Testis (tissue), 2 donors: ENCODE measurements at regions not wholly inside any gene's neighbourhood (a gene's known extent, or its start where the extent isn't known, plus 50 kb on each side); places are given as distances from the start of the nearest gene placed in this dataset.

Experiments
- DNase-seq: peaks from one replicate; pipeline ENCODE4 v3.0.0-alpha.2; 2019
- H3K27ac ChIP-seq, 2 donors: fragments of 200-600 bp; sonication (generic); one replicate each; pipeline ENCODE4 v1.5.1; 2019
- H3K27me3 ChIP-seq: fragments of 200-600 bp; sonication (generic); one replicate; pipeline ENCODE4 v1.5.1; 2019
- H3K36me3 ChIP-seq: fragments of 200-600 bp; sonication (generic); one replicate; pipeline ENCODE4 v1.5.1; 2017; ENCODE audit warnings: low read depth; ENCODE audit errors: missing control alignments
- H3K4me1 ChIP-seq: fragments of 200-600 bp; sonication (generic); one replicate; pipeline ENCODE4 v1.5.1; 2019
- H3K4me3 ChIP-seq, 2 donors: fragments of 200-600 bp; sonication (generic); one replicate each; pipeline ENCODE4 v1.5.1; 2017 to 2019
- H3K9me3 ChIP-seq: fragments of 200-600 bp; sonication (generic); one replicate; pipeline ENCODE4 v1.5.1; 2017
- CTCF ChIP-seq, 3 experiments: fragments of 450-650 bp in 2 of 3; fragments of 200-600 bp in 1 of 3; sonication (generic) in 1 of 3; IDR thresholded peaks; one replicate each; pipeline ENCODE4 v1.5.1; 2016 to 2019; ENCODE audit warnings: antibody characterized with exemption in 3 of 3, mild to moderate bottlenecking in 2 of 3, moderate library complexity in 1 of 3
- POLR2A ChIP-seq: fragments of 450-650 bp; IDR thresholded peaks from one replicate; pipeline ENCODE4 v1.6.1; 2017; ENCODE audit warnings: antibody characterized with exemption, mild to moderate bottlenecking, moderate library complexity
- WGBS, 2 donors: methylation state at CpG; one replicate each; pipeline ENCODE4 v1.1.5; 2018; 5-methylcytosine and 5-hydroxymethylcytosine counted together
- intact Hi-C: fragments of 100-400 bp; cut with DNase I; formaldehyde crosslinking; loops from one replicate; pipeline ENCODE4 v1.15.1; 2023; ENCODE audit warnings: low total_unique reads

GRCh38 chr1:83704350-83704749 is 294.6 kb downstream of the TTLL7 start:
- no peaks in the 10 kb centered on the region for H3K9me3 ChIP-seq
- no peaks in the 10 kb centered on the region for H3K36me3 ChIP-seq
- H3K4me1 ChIP-seq = no peaks in the 10 kb centered on the region
- H3K4me3 ChIP-seq = no peak overlapping the region
- no peak for TF ChIP-seq CTCF (IDR thresholded peaks at IDR 0.05)
- no peak for TF ChIP-seq POLR2A
- intact Hi-C loops = no loop called here
- no peak for DNase-seq
- H3K27me3 ChIP-seq = no peaks in the 10 kb centered on the region
- H3K27ac ChIP-seq = no peak overlapping the region

- Histone ChIP-seq H3K27me3 (no peaks in the 10 kb centered on the region), H3K27ac (no peak overlapping the region), H3K4me3 (no peak overlapping the region), H3K9me3 (no peaks in the 10 kb centered on the region), H3K4me1 (no peaks in the 10 kb centered on the region), H3K36me3 (no peaks in the 10 kb centered on the region)
- intact Hi-C loops = no loop called here
- TF ChIP-seq POLR2A (no peak), CTCF (IDR thresholded peaks at IDR 0.05) (no peak)
- 80 to 95% methylated on average over 1 of the region's 1 CpG for WGBS, 2 donors
- no peak for DNase-seq
Observed at GRCh38 chr1:83702356-83702755, 296.6 kb downstream of the TTLL7 start.

- H3K27me3 ChIP-seq = no peaks in the 10 kb centered on the region
- no peak for DNase-seq
- no peak overlapping the region for H3K27ac ChIP-seq
- TF ChIP-seq CTCF (IDR thresholded peaks at IDR 0.05) = no peak
- TF ChIP-seq POLR2A = no peak
- H3K36me3 ChIP-seq = no peaks in the 10 kb centered on the region
- H3K9me3 ChIP-seq = no peaks in the 10 kb centered on the region
- intact Hi-C loops = no loop called here
- H3K4me3 ChIP-seq = no peak overlapping the region
- WGBS, 2 donors = 100% methylated on average over 1 to 2 of the region's 2 CpGs
- no peaks in the 10 kb centered on the region for H3K4me1 ChIP-seq
Observed at GRCh38 chr1:83701355-83701754, 297.6 kb downstream of the TTLL7 start.

GRCh38 chr1:83698644-83699043 is 300.3 kb downstream of the TTLL7 start:
- intact Hi-C loops = no loop called here
- H3K9me3 ChIP-seq = no peaks in the 10 kb centered on the region
- no peak for TF ChIP-seq CTCF (IDR thresholded peaks at IDR 0.05)
- no peak for TF ChIP-seq POLR2A
- no peak overlapping the region for H3K4me3 ChIP-seq
- DNase-seq = no peak
- H3K4me1 ChIP-seq = no peaks in the 10 kb centered on the region
- H3K27me3 ChIP-seq = no peaks in the 10 kb centered on the region
- H3K27ac ChIP-seq = no peak overlapping the region
- 96 to 98% methylated on average over 2 of the region's 2 CpGs for WGBS, 2 donors
- H3K36me3 ChIP-seq = no peaks in the 10 kb centered on the region

- Histone ChIP-seq H3K4me1 (no peaks in the 10 kb centered on the region), H3K27ac (no peak overlapping the region), H3K27me3 (no peaks in the 10 kb centered on the region), H3K36me3 (no peaks in the 10 kb centered on the region), H3K9me3 (no peaks in the 10 kb centered on the region), H3K4me3 (no peak overlapping the region)
- intact Hi-C loops = no loop called here
- TF ChIP-seq POLR2A (no peak), CTCF (IDR thresholded peaks at IDR 0.05) (no peak)
- DNase-seq = no peak
Observed at GRCh38 chr1:83697961-83698360, 301.0 kb downstream of the TTLL7 start.
